ENCODE measurements at regions not wholly inside any gene's neighbourhood (a gene's known extent, or its start where the extent isn't known, plus 50 kb on each side); places are given as distances from the start of the nearest gene placed in this dataset.

GRCh38 chr7:68005992-68006391 lies 1009.4 kb downstream of the TYW1 start:
- no peak overlapping the region for H4K8ac ChIP-seq (ENCODE audit: low read depth in 2 of 2, low read length in 2 of 2)
- H2AK5ac ChIP-seq (ENCODE audit: low read depth, low read length), result no peak overlapping the region
- H3K23ac ChIP-seq (ENCODE audit: low read depth, low read length), result no peak overlapping the region
- no peak overlapping the region for H2BK20ac ChIP-seq (ENCODE audit: low read depth, low read length)
- H3K14ac ChIP-seq (replicated peaks; ENCODE audit: low read depth, low read length), result no peak overlapping the region
- H3K36me3 ChIP-seq (ENCODE audit: control insufficient read depth, insufficient read depth, low read length), result no peaks in the 10 kb centered on the region
- H3K4ac ChIP-seq (ENCODE audit: low read depth, low read length), result no peak overlapping the region
- H3K9me1 ChIP-seq (ENCODE audit: insufficient read depth, low read length), result no peaks in the 10 kb centered on the region
- TF ChIP-seq USF2 (IDR thresholded peaks at IDR 0.05; ENCODE audit: low read depth, low read length) (no peak), FOS (IDR thresholded peaks at IDR 0.05; ENCODE audit: low read depth, low read length) (no peak), BHLHE40 (IDR thresholded peaks at IDR 0.05; ENCODE audit: low read depth, low read length) (no peak), NFE2L2 (IDR thresholded peaks at IDR 0.05; ENCODE audit: low read depth, low read length) (no peak), RAD21 (IDR thresholded peaks at IDR 0.05; ENCODE audit: low read length) (no peak), POLR2A (IDR thresholded peaks at IDR 0.05; ENCODE audit: low read depth, low read length) (no peak), MAZ (IDR thresholded peaks at IDR 0.05; ENCODE audit: borderline replicate concordance, low read depth, low read length) (no peak), SMC3 (IDR thresholded peaks at IDR 0.05; ENCODE audit: low read depth, low read length) (no peak), CHD1 (IDR thresholded peaks at IDR 0.05; ENCODE audit: low read depth, low read length) (no peak), CTCF (conservative IDR thresholded peaks at IDR 0.05; ENCODE audit: low read depth, low read length) (no peak), ELK1 (IDR thresholded peaks at IDR 0.05; ENCODE audit: borderline replicate concordance, low read depth, low read length) (no peak), RCOR1 (IDR thresholded peaks at IDR 0.05; ENCODE audit: insufficient replicate concordance, low read length) (no peak), MXI1 (IDR thresholded peaks at IDR 0.05; ENCODE audit: borderline replicate concordance, low read depth, low read length) (no peak), MAFK (IDR thresholded peaks at IDR 0.05; ENCODE audit: low read depth, low read length) (no peak), RFX5 (IDR thresholded peaks at IDR 0.05; ENCODE audit: low read depth, low read length) (no peak)
- no peak overlapping the region for H2BK15ac ChIP-seq (ENCODE audit: low read depth, low read length)
- H3K27me3 ChIP-seq (ENCODE audit: control insufficient read depth, insufficient read depth, low read length), result no peaks in the 10 kb centered on the region
- peaks cover 15% of the 10 kb centered on the region for H3K9me3 ChIP-seq (ENCODE audit: control insufficient read depth, insufficient read depth, low read length)
- H4K20me1 ChIP-seq (ENCODE audit: insufficient read depth, low read length), result no peaks in the 10 kb centered on the region
- ChIA-PET CTCF (no interaction called here), POLR2A (ENCODE audit: unreplicated experiment) (no interaction called here)
- no TSS peak for BruUV-seq (replicated peaks)
- H3K4me2 ChIP-seq (ENCODE audit: low read depth, low read length), result no peak overlapping the region
- no peak overlapping the region for H4K5ac ChIP-seq (ENCODE audit: low read depth, low read length)
- H3K4me1 ChIP-seq (ENCODE audit: control insufficient read depth, insufficient read depth, low read length), result no peaks in the 10 kb centered on the region
- no peak overlapping the region for H2BK5ac ChIP-seq (ENCODE audit: low read depth, low read length, poor library complexity, severe bottlenecking)
- intact Hi-C loops (cut with micrococcal nuclease) (no loop called here), in situ Hi-C loops (cut with MboI; ENCODE audit: low sequenced_read_pairs) (no loop called here), dilution Hi-C loops (cut with HindIII; ENCODE audit: low sequenced_read_pairs, unreplicated experiment) (no loop called here)
- ATAC-seq (ENCODE audit: low read depth) (no peak), DNase-seq (no peak)
- WGBS, 2 experiments (ENCODE audit: extremely low coverage in 2 of 2, insufficient read length in 1 of 2), result no CpG with 5 or more reads among the region's 6 CpGs
- H3K9ac ChIP-seq (ENCODE audit: low read depth, low read length), result no peak overlapping the region
- H2AFZ ChIP-seq (replicated peaks; ENCODE audit: low read length, poor library complexity), result no peak overlapping the region
- H2BK120ac ChIP-seq (ENCODE audit: low read depth, low read length), result no peak overlapping the region
- H3K27ac ChIP-seq (ENCODE audit: insufficient read depth, low read length), result no peak overlapping the region
- H4K91ac ChIP-seq (ENCODE audit: insufficient read depth, low read depth, low read length), result no peak overlapping the region
- H3K18ac ChIP-seq (ENCODE audit: low read depth, low read length), result no peak overlapping the region
- H2AK9ac ChIP-seq (replicated peaks; ENCODE audit: low read depth, low read length, poor library complexity), result no peak overlapping the region
- H3K56ac ChIP-seq (ENCODE audit: extremely low read depth, insufficient read depth, low read length), result no peak overlapping the region
- H3K79me1 ChIP-seq (ENCODE audit: low read depth in 1 of 2, low read length in 2 of 2), result no peaks in the 10 kb centered on the region
- H3K4me3 ChIP-seq (ENCODE audit: insufficient read depth, low read depth, low read length), result no peak overlapping the region

All from IMR-90 (cell line).